SKM-1 treated with dmso at 0.1 percent for 144 hours (cell line): ENCODE measurements at regions not wholly inside any gene's neighbourhood (a gene's known extent, or its start where the extent isn't known, plus 50 kb on each side); places are given as distances from the start of the nearest gene placed in this dataset.
"Not testable (repeated sequence)": the region's sequence is repeated elsewhere in the genome, so short reads cannot be mapped to it uniquely, and the experiment has no call there.

Source experiments
- DNase-seq: peaks from one replicate; lab custom pipeline; 2025; ENCODE audit not compliant: unreplicated experiment; lab: John Stamatoyannopoulos, UW

- DNase-seq: no peak
These were observed 375.9 kb downstream of the NXPH1 start for GRCh38 chr7:8809320-8809719.

- DNase-seq: no peak
These were observed 384.1 kb downstream of the NXPH1 start for GRCh38 chr7:8817448-8818036.

GRCh38 chr7:8818406-8818805, 385.0 kb downstream of the NXPH1 start:
- DNase-seq: no peak

GRCh38 chr7:8822595-8822994, 389.2 kb downstream of the NXPH1 start:
- no peak for DNase-seq

- no peak for DNase-seq
These were observed 390.1 kb downstream of the NXPH1 start for GRCh38 chr7:8823486-8823885.

GRCh38 chr7:8827329-8827728, 393.9 kb downstream of the NXPH1 start:
- no peak for DNase-seq

- no peak for DNase-seq
These were observed 395.7 kb downstream of the NXPH1 start for GRCh38 chr7:8829100-8829499.

GRCh38 chr7:8831376-8831775, 398.0 kb downstream of the NXPH1 start:
- DNase-seq: no peak

DNA sequence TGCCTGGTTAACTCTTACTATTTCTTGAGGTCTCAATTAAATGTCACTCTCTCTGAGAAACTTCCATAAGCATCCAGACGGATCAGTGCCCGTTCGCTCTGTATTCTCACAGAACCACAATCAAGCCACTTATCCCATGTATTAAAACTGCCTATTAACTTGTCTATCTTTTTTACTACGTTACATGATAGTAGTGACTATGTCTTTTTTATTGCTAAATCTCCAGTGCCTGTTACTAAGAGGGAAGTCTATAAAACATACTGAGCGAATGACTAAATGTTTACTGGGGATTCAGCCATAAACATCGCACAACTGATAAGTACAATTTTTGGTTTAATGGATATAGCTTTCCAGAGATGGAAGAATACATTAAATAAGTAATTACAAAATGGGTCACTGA, 399.9 kb downstream of the NXPH1 start:
- no peak for DNase-seq

- no peak for DNase-seq
These were observed 407.8 kb downstream of the NXPH1 start for GRCh38 chr7:8841171-8841570.

DNA sequence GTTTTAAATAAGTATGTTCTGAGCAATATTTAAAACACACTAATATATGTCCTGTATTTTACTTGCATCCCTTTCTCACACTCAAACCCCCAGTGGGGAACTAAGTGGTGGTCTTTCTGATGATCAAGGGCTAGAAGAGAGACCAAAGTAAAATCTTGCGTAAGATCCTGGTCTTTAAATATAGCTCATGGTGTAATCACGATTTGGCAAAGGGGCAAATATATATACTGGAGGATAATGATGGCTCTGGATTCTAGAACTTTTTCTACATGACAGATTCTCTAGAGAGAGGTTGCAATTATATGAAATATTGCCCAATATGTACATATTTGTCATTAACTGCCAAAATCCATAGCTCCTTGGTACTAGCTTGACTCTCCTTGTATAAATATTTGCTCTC, 438.3 kb downstream of the NXPH1 start:
- no peak for DNase-seq

- DNase-seq: no peak
These were observed 448.5 kb downstream of the NXPH1 start for GRCh38 chr7:8881916-8882315.

- no peak for DNase-seq
These were observed 452.1 kb downstream of the NXPH1 start for GRCh38 chr7:8885480-8886000.

GRCh38 chr7:8890346-8890745, 456.9 kb downstream of the NXPH1 start:
- DNase-seq: not testable (repeated sequence)

DNA sequence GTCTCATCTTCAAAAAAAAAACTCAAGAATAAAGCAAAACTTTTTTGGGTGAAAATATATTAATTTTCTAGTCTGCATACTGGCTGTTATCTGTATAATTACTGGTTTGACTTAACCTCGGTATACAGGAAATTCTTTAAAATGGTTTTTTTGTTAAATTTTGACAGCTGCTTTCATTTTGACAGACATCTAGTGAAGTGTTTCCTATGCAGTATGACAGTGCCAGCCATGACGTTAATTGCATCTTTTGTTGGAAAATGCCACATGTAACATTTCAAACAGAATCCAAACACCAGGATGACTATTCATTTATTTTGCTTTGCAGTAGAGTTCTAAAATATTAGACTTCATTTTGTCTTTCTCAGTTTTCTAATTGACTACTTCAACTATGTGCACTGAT, 460.4 kb downstream of the NXPH1 start:
- no peak for DNase-seq

DNA sequence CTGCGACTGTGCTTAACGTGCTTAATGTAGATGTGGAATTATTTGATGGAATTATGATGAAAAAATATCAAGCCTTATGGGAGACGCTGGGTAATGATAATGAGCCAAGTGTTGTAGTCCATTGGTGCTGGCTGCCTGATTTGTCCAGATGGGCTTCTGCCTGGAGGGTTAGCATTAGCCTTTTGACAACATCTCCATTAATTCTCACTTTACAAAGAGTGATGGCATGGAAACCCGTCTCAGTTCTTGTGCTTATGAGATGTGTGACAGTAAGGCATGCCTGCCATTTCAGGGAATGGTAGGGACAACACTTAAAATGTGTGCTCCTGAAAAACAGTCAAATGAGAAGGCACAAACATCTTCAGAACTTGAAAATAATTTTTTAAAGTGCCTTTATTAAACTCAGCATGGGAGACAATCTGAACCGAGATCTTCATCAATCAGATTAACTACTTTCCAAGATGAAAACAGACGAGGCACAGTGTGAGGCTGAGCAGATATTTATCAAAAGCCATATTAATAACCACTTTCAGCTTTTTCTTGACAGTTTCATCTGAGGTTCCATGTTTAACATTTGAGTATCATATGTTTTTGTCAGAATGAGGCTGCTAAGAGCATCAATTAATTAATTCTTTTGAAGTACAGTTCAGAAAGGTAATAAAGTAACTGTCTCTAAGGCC, 473.1 kb downstream of the NXPH1 start:
- DNase-seq: no peak

- DNase-seq: no peak
These were observed 475.5 kb downstream of the NXPH1 start for GRCh38 chr7:8908889-8909288.

- no peak for DNase-seq
These were observed 480.3 kb downstream of the NXPH1 start for GRCh38 chr7:8913682-8914081.

- DNase-seq: no peak
These were observed 488.4 kb downstream of the NXPH1 start for GRCh38 chr7:8921807-8922206.

- DNase-seq: no peak
These were observed 489.3 kb downstream of the NXPH1 start for GRCh38 chr7:8922726-8923125.

GRCh38 chr7:8923164-8923806, 489.9 kb downstream of the NXPH1 start:
- DNase-seq: no peak

DNA sequence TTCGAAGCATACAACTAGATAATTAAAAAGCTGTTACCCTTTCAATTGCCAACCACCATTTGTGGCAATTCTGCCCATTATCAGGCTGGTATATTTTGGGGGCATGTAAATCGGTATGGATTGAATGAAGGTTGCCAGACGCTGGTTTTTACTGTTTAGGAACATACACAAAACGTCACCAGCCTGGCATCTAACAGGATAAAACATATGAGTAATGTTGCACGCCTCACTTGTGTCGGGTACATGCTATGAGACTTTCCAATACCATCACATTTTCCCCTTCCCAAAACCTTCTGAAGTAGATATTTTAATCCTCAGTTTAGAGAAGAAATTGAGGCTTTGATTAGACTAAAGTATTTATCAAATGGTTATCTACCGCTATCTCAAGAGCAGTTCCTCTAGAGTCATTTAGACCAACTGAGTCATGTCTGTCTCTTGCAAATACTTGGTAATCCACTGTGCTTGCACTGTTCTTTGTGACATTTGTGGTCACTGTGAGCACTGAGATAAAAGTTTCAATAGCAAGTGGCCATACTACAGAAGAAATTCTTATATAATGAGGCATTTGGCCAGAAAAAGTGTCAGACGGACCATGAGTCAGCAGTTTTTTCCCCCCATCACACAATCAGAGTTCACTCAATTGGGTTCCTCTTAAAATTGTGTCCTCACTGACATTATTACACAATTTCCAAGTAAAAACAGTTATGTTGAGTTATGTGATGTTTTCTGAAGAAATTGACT, 498.7 kb downstream of the NXPH1 start:
- DNase-seq: no peak
